GM19035 (cell line): ENCODE measurements at regions not wholly inside any gene's neighbourhood (a gene's known extent, or its start where the extent isn't known, plus 50 kb on each side); places are given as distances from the start of the nearest gene placed in this dataset.

Experiments used
- ATAC-seq: cut with Tn5 transposase; IDR thresholded peaks from one replicate; pipeline ENCODE4 v1.9.1; 2021; ENCODE audit not compliant: unreplicated experiment

GRCh38 chr14:101200650-101201516 lies 297.4 kb upstream of the RTL1 start:
- no peak for ATAC-seq

DNA sequence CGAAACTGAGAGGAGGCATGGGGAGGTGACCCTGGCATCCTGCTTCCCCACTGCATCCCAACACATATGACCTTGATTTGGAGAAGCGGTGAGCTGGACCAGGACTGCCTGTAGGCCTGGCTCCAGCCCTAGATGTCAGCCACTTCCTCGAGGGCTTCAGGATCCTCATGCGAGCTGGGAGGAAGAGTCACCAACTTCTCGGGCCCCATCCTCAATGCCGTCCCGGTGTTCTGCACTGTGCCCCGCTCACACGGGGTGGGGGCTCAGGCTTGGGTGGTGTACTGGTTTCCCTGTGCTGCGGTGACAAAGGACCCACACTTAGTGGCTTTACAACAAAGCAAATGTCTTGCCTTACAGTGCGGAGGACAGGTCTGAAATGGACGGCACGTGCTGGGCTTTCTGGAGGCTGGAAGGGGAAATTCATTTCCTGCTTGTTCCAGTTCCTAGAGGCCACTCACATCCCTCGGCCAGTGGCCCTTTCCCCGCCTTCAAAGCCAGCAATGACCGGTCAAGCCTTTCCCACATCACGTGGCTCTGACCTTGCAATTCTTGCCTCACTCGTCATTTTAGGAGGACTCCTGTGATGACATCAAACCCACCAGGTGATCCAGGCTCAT lies 298.1 kb upstream of the RTL1 start:
- no peak for ATAC-seq

DNA sequence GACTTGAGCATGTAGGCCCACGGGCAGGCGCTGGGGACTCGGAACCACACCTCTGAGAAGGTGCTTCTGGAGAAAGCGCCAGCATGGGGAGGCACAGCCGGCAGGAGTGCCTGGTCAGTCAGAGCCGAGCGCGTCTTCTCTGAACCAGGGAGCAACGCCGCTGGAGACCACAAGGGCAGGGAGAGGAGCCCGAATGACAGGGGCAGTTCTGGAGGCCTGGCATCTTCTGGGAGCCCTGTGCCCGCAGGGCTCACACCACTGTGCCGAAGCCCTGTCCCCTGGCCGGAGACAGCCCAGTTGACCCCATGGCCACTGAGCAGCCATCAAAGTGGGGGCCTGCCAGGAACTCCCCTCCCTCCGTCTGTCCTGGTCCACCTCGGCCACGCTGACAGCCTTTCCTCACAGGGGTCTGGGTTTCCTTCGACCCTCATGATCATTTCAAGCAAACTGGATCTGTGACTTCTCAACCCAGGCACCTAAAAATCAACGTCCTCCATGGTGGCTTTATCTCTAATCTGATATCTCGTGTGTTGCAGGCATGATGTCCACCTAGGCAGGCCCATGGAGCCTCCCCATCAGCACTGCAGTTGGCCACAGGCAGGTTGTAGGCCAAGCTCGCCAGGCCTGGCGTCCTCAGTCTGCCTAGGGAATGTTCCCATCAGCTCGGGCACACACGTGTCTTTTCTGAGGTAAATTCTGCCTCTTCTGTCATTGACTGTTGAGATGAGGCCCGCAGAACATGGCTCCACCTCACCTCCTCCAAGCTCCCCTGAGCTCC lies 299.3 kb upstream of the RTL1 start:
- no peak for ATAC-seq

- ATAC-seq: no peak
These were observed 303.0 kb upstream of the RTL1 start for GRCh38 chr14:101206556-101206955.

GRCh38 chr14:101207041-101207440 lies 303.5 kb upstream of the RTL1 start:
- ATAC-seq: no peak

DNA sequence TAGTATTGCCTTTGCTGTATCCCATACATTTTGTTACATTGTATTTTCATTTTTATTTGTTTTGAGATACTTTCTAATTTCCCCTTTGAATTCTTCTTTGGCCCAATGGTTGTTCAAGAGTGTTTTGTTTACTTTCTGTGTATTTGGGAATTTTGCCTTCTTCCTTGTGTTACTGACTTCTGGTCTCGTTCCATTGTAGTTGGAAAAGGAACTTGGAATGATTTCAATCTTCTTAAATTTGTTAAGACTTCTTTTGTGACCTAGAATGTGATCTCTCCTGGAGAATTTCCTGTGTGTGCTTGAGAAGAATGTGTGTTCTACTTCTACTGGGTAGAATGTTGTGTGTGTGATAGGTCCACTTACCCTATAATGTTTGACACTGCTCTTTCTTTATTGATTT lies 304.4 kb upstream of the RTL1 start:
- no peak for ATAC-seq

GRCh38 chr14:101209594-101209993 lies 306.1 kb upstream of the RTL1 start:
- ATAC-seq: no peak

DNA sequence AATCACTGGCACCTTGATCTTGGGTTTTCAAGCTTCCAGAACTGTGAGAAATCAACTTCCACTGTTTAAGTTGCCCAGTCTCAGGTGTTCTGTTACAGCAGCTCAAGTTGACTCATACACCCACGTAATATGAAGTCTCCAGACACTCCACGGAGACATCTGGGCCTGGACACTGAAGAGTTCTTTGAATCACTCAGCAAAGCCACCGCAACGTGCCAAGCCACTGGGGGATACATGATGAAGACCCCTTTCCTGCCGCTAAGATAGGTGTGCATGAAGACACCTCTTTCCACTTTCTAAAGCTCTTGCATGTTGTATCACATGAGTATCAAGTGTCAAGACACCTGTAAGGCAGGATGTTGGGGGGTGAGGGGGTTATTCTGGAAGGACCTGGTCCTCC lies 311.7 kb upstream of the RTL1 start:
- ATAC-seq: no peak

DNA sequence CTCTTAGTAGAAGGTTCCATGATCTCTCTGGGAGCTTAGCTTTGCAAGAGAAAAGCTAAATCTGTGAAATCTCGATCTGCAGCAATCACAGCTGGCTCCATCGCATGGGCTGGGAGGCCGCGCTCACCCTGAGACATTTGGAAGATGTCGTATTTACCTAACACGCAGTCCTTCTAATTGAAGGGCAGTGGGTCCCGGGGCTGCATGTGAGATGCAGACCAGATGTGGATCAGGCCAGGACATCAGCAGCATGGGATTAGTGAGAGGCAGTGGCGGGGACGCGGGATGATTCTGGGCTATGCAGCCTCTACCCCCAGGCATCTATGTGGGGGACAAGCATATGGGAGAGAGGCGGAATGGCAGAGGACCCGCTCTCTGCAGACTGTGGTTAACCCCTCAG lies 312.4 kb upstream of the RTL1 start:
- no peak for ATAC-seq

GRCh38 chr14:101216366-101217079 lies 313.0 kb upstream of the RTL1 start:
- no peak for ATAC-seq

DNA sequence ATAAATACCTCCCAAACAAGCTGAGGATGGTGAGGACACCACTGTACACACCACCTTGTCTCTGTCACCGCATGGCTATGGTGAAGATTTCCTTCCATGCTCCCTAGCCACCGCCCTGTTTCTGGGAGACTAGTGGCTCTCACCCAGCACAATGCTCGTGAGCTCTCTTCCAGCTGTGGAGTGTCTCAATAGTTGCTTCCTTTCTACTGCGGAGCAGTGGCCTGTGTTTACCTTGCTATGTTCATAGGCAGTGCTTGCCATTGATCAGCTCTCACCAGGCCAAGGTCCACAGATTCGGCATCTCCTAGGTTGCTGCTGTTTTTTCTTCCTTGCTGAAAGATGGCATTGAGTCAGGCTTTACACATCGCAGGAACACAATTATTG lies 313.6 kb upstream of the RTL1 start:
- no peak for ATAC-seq

DNA sequence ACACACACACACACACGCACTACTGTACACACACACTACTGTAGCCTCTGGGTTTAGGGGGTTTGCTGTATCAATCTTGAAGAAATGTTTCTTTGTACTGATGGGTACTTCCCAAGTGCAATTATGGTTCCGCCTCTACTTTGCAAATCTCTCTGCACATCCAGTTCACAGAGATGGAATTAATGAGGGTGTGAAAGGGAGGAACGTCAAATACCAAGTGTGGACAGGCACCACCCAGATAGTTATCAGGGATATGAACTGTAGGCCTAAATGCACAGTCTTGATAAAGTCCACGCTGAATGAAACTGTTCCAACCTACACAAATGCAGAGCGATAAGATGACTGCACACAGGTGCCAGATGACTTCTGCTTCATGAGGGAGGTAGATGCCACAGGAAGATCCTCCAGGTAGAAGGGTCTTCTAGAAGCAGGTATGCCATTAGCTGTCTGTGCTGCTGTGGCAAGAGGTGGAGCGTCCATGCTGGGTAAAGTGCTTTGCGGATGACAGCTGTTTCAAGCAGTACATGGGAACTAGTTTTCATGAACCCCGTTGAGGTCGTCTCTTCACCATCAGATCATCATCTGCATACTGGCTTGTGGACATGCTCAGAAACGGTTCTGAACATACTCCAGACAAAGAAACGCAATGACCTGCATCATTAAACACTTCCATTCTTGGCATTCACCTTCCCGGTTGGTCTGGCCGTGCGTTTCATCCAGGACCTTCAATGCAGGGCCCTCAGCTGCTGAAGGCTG lies 314.3 kb upstream of the RTL1 start:
- ATAC-seq: no peak

DNA sequence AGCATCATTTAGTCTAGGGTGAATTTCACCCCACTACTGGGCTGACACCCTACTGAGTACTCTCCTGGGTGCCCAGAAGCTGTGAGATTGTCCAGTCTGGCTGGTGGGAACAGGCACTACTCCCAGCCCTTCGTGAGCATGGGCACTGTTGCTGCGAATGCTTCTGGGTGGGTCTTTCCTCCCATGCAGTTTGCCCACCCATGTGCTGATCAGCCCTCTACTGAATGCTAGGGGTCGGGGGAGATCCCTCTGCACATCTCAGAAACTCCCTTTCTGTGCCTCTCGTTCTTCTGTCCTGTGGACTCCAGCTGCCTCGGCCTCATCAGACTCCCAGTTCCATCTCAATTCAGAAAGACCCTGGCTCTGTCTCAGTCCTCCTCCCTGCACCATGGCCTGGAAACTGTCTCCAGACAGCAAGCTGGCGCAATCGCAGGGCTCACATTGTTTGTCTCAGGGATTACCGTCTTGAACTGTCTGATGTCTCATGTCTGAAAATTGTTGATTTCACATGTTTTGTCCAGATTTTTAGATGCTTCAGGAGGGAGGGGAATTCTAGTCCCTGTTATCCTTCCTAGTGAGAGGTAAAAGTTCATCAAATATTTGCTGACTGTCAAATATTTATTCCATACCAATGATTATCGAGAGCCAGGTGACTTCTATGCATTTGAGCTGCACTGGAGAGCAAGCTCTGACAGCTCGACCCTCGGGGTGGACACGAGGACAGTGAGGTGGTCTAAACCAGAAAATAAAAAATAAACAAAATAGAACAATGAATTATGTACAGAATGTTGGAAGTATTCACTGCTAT lies 316.6 kb upstream of the RTL1 start:
- ATAC-seq: no peak

GRCh38 chr14:101220921-101221510 lies 317.5 kb upstream of the RTL1 start:
- no peak for ATAC-seq

- no peak for ATAC-seq
These were observed 318.1 kb upstream of the RTL1 start for GRCh38 chr14:101221549-101222160.

- no peak for ATAC-seq
These were observed 319.0 kb upstream of the RTL1 start for GRCh38 chr14:101222362-101223070.

GRCh38 chr14:101223127-101223526 lies 319.6 kb upstream of the RTL1 start:
- ATAC-seq: no peak

DNA sequence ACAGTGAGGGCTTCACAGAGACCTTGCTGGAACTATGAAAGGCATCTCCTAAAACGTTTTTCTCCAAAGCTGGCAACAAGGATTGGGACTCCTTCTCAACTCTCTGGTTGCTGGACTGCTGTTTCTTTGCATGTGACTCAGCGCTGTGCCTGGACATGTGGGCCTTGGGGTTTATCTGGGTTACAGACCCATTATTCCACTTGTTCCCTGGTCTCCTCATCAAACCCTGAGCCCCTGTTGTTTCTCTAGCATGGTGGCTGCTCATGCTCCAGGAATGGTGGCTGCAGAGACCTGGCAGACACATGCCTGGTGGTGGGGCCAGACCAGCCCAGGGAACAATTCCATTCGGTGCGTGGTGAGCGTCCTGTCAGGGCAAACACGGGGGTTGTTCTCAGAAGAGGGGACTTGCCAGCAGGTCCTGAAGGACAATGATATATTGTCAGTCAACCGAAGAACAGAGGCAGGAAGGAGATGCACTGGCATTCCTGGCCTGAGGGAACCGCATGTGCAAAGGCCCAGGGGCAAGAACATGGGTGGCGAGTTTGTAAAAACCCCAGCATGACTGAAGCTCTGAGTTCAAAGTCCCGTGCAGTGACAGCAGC lies 320.1 kb upstream of the RTL1 start:
- ATAC-seq: no peak
